ENCODE measurements at regions not wholly inside any gene's neighbourhood (a gene's known extent, or its start where the extent isn't known, plus 50 kb on each side); places are given as distances from the start of the nearest gene placed in this dataset.

DNA sequence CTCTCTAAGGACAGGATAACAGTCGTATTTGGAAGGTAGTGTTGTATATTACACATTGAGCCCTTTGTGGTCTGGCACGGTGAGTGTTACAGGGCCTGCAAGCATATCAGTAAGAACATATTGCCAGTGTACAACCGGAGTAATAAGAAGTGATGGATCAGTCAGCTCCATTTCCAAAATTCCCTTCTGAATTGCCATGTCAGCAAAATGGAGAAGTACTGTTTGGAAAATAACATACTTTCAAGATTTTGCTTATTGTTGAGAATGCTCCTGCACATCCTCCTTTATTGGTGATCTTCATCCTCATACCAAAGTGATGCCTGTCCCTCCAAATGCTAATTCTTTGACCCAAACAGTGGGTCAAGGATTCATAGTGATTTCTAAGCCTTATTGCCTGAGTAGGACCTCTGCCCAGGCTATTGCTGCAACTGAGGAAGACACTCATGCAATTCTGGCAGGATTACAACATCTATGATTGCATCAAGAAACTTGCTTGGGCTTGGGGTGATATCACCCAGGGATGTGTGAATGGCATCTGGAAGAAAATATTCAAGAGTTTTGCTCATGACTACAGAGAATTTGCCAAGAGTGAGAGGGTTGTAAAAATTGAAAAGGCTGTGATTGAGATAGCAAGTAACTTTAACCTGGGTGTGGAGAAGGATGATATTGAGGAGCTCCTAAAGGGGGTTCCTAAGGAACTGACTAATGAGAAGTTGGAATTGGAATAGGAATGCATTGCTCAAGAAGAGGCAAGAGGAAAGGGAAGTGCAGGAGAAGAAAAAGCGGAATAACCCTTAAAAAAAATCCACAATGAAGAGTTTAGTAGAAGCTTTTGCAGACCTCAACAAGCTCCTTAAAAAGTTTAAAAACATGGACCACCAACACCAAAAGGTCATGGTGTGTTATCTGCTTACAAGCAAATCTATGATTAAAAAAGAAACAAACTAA is 452.2 kb upstream of the SORCS1 start:
- TF ChIP-seq, protein P1, sequence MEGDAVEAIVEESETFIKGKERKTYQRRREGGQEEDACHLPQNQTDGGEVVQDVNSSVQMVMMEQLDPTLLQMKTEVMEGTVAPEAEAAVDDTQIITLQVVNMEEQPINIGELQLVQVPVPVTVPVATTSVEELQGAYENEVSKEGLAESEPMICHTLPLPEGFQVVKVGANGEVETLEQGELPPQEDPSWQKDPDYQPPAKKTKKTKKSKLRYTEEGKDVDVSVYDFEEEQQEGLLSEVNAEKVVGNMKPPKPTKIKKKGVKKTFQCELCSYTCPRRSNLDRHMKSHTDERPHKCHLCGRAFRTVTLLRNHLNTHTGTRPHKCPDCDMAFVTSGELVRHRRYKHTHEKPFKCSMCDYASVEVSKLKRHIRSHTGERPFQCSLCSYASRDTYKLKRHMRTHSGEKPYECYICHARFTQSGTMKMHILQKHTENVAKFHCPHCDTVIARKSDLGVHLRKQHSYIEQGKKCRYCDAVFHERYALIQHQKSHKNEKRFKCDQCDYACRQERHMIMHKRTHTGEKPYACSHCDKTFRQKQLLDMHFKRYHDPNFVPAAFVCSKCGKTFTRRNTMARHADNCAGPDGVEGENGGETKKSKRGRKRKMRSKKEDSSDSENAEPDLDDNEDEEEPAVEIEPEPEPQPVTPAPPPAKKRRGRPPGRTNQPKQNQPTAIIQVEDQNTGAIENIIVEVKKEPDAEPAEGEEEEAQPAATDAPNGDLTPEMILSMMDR (IDR thresholded peaks at IDR 0.05): no peak
- TF ChIP-seq POLR2A (IDR thresholded peaks at IDR 0.05): no peak

All from testis (tissue), 2 donors.